HCT116 (cell line): ENCODE measurements at regions not wholly inside any gene's neighbourhood (a gene's known extent, or its start where the extent isn't known, plus 50 kb on each side); places are given as distances from the start of the nearest gene placed in this dataset.

Source experiments
- ATAC-seq: fragments of 200-7000 bp; cut with Tn5 transposase; 2 replicates; pipeline ENCODE4 v1.9.1; 2020; ENCODE audit warnings: mild to moderate bottlenecking, moderate library complexity
- BruUV-seq: library from RNA; stranded (reverse); fragments of 400-500 nt; replicated peaks from 2 replicates; lab custom pipeline; 2021; lab: Mats Ljungman, UMichigan
- CTCF ChIA-PET: fragments of 300-600 bp; sonication (Branson Sonifier 250); formaldehyde crosslinking; loops from one replicate; lab custom pipeline; 2021; ENCODE audit warnings: antibody characterized with exemption; lab: Charles Lee
- POLR2A ChIA-PET: fragments of 300-600, 350-600 bp; sonication (Branson Sonifier 250); formaldehyde crosslinking; loops from one replicate; lab custom pipeline; 2021; ENCODE audit warnings: antibody characterized with exemption; lab: Charles Lee
- RAD21 ChIA-PET, 2 experiments: fragments of 300-600 bp; sonication (Branson Sonifier 250); formaldehyde crosslinking; loops; one replicate each; lab custom pipeline; 2023; ENCODE audit warnings: low total read pairs in 2 of 2; ENCODE audit not compliant: uncharacterized antibody in 2 of 2, unreplicated experiment in 2 of 2, low non-redundant PET in 1 of 2; lab: Charles Lee
- DNase-seq: peaks from one replicate; pipeline ENCODE4 v3.0.0-alpha.2; 2010; ENCODE audit warnings: low read depth, low spot score
- H2AFZ ChIP-seq: fragments of 200-600 bp; shearing (Covaris generic), sonication (generic); 2 replicates; pipeline ENCODE4 v1.6.1; 2017; ENCODE audit warnings: low read depth, mixed run types, mixed read lengths, antibody characterized with exemption, low read length; ENCODE audit not compliant: poor library complexity, severe bottlenecking
- H3K27ac ChIP-seq: 2 replicates; pipeline ENCODE4 v1.5.1; 2012; ENCODE audit warnings: low read depth, low read length
- H3K27me3 ChIP-seq: fragments of 200-600 bp; sonication (generic); 2 replicates; pipeline ENCODE4 v1.6.1; 2016; ENCODE audit warnings: mixed run types, low read length, mixed read lengths; ENCODE audit not compliant: insufficient read depth
- H3K36me3 ChIP-seq, 2 experiments: fragments of 200-500 bp in 1 of 2; fragments of 200-600 bp in 1 of 2; sonication (Bioruptor generic) in 1 of 2; sonication (generic) in 1 of 2; 2 replicates each; pipeline versions ENCODE4 v1.5.1 to v1.6.1; 2014 to 2016; ENCODE audit warnings: low read length in 2 of 2, inconsistent platforms in 1 of 2, mixed read lengths in 1 of 2, mixed run types in 1 of 2; ENCODE audit not compliant: insufficient read depth in 2 of 2, control insufficient read depth in 1 of 2
- H3K4me1 ChIP-seq, 2 experiments: fragments of 200-600 bp in 1 of 2; sonication (generic) in 1 of 2; 2 replicates each; pipeline versions ENCODE4 v1.5.1 to v1.6.1; 2012 to 2017; ENCODE audit warnings: low read length in 2 of 2, inconsistent platforms in 1 of 2, mild to moderate bottlenecking in 1 of 2, mixed read lengths in 1 of 2, mixed run types in 1 of 2, moderate library complexity in 1 of 2; ENCODE audit not compliant: insufficient read depth in 2 of 2, control insufficient read depth in 1 of 2
- H3K4me2 ChIP-seq: fragments of 200-600 bp; sonication (generic); 2 replicates; pipeline ENCODE4 v1.6.1; 2017; ENCODE audit warnings: mixed run types, low read length, mixed read lengths
- H3K4me3 ChIP-seq, 2 experiments: fragments of 200-600 bp in 1 of 2; sonication (generic) in 1 of 2; replicated peaks in 1 of 2; 2 replicates each; pipeline ENCODE4 v1.5.1; 2011 to 2016; ENCODE audit warnings: low read length in 2 of 2, control low read depth in 1 of 2, low read depth in 1 of 2, mild to moderate bottlenecking in 1 of 2, mixed read lengths in 1 of 2, mixed run types in 1 of 2
- H3K79me2 ChIP-seq: fragments of 200-600 bp; sonication (generic); 2 replicates; pipeline ENCODE4 v1.6.1; 2017; ENCODE audit warnings: mild to moderate bottlenecking, mixed run types, low read length, moderate library complexity, mixed read lengths; ENCODE audit not compliant: insufficient read depth
- H3K9ac ChIP-seq: fragments of 200-600 bp; sonication (generic); 2 replicates; pipeline ENCODE4 v1.6.1; 2016; ENCODE audit warnings: low read length, mixed read lengths
- H3K9me2 ChIP-seq: fragments of 200-600 bp; sonication (generic), shearing (Covaris generic); 2 replicates; pipeline ENCODE4 v1.6.1; 2017; ENCODE audit warnings: mixed run types, mild to moderate bottlenecking, moderate library complexity; ENCODE audit not compliant: insufficient read depth
- H3K9me3 ChIP-seq, 2 experiments: fragments of 200-500 bp in 1 of 2; fragments of 200-600 bp in 1 of 2; sonication (Bioruptor generic) in 1 of 2; sonication (generic) in 1 of 2; 2 replicates each; pipeline ENCODE4 v1.6.1; 2014 to 2017; ENCODE audit warnings: low read length in 2 of 2, mixed read lengths in 2 of 2, inconsistent platforms in 1 of 2, low read depth in 1 of 2, mild to moderate bottlenecking in 1 of 2, mixed run types in 1 of 2, moderate library complexity in 1 of 2; ENCODE audit not compliant: control insufficient read depth in 1 of 2, insufficient read depth in 1 of 2
- H4K20me1 ChIP-seq: fragments of 200-600 bp; sonication (generic), shearing (Covaris generic); 2 replicates; pipeline ENCODE4 v1.6.1; 2017; ENCODE audit warnings: mixed run types, mild to moderate bottlenecking, moderate library complexity; ENCODE audit not compliant: insufficient read depth
- CBX3 ChIP-seq: IDR thresholded peaks from 2 replicates; pipeline ENCODE4 v1.6.1; 2012; ENCODE audit warnings: low read depth
- ELF1 ChIP-seq: IDR thresholded peaks from 2 replicates; pipeline ENCODE4 v1.6.1; 2012; ENCODE audit warnings: low read depth, borderline replicate concordance
- EZH2 ChIP-seq: fragments of 200-600 bp; sonication (generic); IDR thresholded peaks from 2 replicates; pipeline ENCODE4 v1.6.1; 2017; ENCODE audit warnings: antibody characterized with exemption, mixed run types
- EZH2phosphoT487 ChIP-seq: fragments of 200-600 bp; IDR thresholded peaks from 2 replicates; pipeline ENCODE4 v1.6.1; 2018; ENCODE audit warnings: antibody characterized with exemption, borderline replicate concordance
- JUND ChIP-seq: IDR thresholded peaks from 2 replicates; pipeline ENCODE4 v1.6.1; 2012
- POLR2A ChIP-seq: IDR thresholded peaks from 2 replicates; pipeline ENCODE4 v1.7.0; 2011; ENCODE audit warnings: borderline replicate concordance; ENCODE audit not compliant: insufficient read depth, insufficient read length; ENCODE audit errors: extremely low read depth
- SIN3A ChIP-seq: IDR thresholded peaks from 2 replicates; pipeline ENCODE4 v1.6.1; 2012; ENCODE audit warnings: low read depth
- SRF ChIP-seq: IDR thresholded peaks from 2 replicates; pipeline ENCODE4 v1.6.1; 2012; ENCODE audit warnings: low read depth
- YY1 ChIP-seq: IDR thresholded peaks from 2 replicates; pipeline ENCODE4 v1.6.1; 2011; ENCODE audit warnings: low read length, low read depth, moderate library complexity, mild to moderate bottlenecking; ENCODE audit not compliant: insufficient replicate concordance; ENCODE audit errors: extremely low read depth
- ZFX ChIP-seq: fragments of 450-650 bp; IDR thresholded peaks from 2 replicates; pipeline ENCODE4 v1.6.1; 2017
- ZNF274 ChIP-seq: fragments of 200-500 bp; sonication (Bioruptor generic); IDR thresholded peaks from 2 replicates; pipeline ENCODE4 v1.6.1; 2014; ENCODE audit warnings: mild to moderate bottlenecking, low read depth, low read length, inconsistent platforms
- intact Hi-C: fragments of 100-400 bp; cut with micrococcal nuclease; formaldehyde crosslinking; loops from 2 replicates; pipeline ENCODE4 v1.10.0; 2022
- TF ChIP-seq, protein P1 (sequence below): IDR thresholded peaks from 2 replicates; pipeline ENCODE4 v1.6.1; 2011; ENCODE audit warnings: mild to moderate bottlenecking, low read length, moderate library complexity; ENCODE audit not compliant: insufficient replicate concordance; ENCODE audit errors: extremely low read depth
- TF ChIP-seq, protein P2 (sequence below), 3 experiments: fragments of 200-600 bp in 1 of 3; sonication (generic) in 1 of 3; IDR thresholded peaks in 2 of 3; conservative IDR thresholded peaks in 1 of 3; 2 replicates each; pipeline ENCODE4 v1.5.1; 2012 to 2017; ENCODE audit warnings: low read depth in 2 of 3, low read length in 2 of 3, antibody characterized with exemption in 1 of 3, borderline replicate concordance in 1 of 3, control low read depth in 1 of 3, mild to moderate bottlenecking in 1 of 3, mixed read lengths in 1 of 3, mixed run types in 1 of 3, moderate library complexity in 1 of 3; ENCODE audit not compliant: insufficient read depth in 1 of 3
- TF ChIP-seq, protein P3 (sequence below): IDR thresholded peaks from 2 replicates; pipeline ENCODE4 v1.6.1; 2012

DNA sequence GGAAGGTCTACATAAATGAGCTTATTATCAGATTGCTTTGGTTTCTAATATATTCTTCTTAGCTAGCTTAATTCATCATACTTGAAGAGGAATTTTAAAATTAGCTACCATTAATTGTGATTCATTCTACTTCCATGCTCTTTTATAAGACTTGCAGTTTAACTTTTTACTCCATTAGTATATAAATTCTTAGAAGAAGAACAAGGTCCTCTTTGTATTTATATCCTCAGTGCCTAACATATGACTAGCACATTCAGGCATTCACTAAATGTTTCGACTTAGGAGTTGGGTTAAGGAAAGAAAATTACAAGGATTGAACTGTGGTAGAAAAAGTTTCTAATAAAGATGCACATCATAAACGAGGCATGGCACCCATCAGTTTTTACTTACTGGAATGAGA, 1135.5 kb downstream of the JRKL start:
- no peak overlapping the region for H3K27ac ChIP-seq
- no peaks in the 10 kb centered on the region for H3K36me3 ChIP-seq
- H3K9me2 ChIP-seq, result no peaks in the 10 kb centered on the region
- H3K27me3 ChIP-seq, result no peaks in the 10 kb centered on the region
- no peaks in the 10 kb centered on the region for H3K4me1 ChIP-seq
- DNase-seq, result no peak
- no peak for TF ChIP-seq ELF1
- TF ChIP-seq, protein P1, sequence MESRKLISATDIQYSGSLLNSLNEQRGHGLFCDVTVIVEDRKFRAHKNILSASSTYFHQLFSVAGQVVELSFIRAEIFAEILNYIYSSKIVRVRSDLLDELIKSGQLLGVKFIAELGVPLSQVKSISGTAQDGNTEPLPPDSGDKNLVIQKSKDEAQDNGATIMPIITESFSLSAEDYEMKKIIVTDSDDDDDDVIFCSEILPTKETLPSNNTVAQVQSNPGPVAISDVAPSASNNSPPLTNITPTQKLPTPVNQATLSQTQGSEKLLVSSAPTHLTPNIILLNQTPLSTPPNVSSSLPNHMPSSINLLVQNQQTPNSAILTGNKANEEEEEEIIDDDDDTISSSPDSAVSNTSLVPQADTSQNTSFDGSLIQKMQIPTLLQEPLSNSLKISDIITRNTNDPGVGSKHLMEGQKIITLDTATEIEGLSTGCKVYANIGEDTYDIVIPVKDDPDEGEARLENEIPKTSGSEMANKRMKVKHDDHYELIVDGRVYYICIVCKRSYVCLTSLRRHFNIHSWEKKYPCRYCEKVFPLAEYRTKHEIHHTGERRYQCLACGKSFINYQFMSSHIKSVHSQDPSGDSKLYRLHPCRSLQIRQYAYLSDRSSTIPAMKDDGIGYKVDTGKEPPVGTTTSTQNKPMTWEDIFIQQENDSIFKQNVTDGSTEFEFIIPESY, result no peak
- no peak for ATAC-seq
- peaks cover 4 to 5% of the 10 kb centered on the region in 2 experiments; a peak in 2 of 4 replicates for H3K9me3 ChIP-seq
- no peaks in the 10 kb centered on the region for H4K20me1 ChIP-seq
- H3K9ac ChIP-seq, result no peak overlapping the region
- CTCF ChIA-PET, result no interaction called here
- no peak overlapping the region for H3K4me3 ChIP-seq
- H3K79me2 ChIP-seq, result no peaks in the 10 kb centered on the region
- RAD21 ChIA-PET, result no interaction called here
- H3K4me2 ChIP-seq, result no peak overlapping the region
- BruUV-seq, result no TSS peak
- POLR2A ChIA-PET, result no interaction called here
- H2AFZ ChIP-seq, result no peak overlapping the region
- intact Hi-C loops, result no loop called here

DNA sequence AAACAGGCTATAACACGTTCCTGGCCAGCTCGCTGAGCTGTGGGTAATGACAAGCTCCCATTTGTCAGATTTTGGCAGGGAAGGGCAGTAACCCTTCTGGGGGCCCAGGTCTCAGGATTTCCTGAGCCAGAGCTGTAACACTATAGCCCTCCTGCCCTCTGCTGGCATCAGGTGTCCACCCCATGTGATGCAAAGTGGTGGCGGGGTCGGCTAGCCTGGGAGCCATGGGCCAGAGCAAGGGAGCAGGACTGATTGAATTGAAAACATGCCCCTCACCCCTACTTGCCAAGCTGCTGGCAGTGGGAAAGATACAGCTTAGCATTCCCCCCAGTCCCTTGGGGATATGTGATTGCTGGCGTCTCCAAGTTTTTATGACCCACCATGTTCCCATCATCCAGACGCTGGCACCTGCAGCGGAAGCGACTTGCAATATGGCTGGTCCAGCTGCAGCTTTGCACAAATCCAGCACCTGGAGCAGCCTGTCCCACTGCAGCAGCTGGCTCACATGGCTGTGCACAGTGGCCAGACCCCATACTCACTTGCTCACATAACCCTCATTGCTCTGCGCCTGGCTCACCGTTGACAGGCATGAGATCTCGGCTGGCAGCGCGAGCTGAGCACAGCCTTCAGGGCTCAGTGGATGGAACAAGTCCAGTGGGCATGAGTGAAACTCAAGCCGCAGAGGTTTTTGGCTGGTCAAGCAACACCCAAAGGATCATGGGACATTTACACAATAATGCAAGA, 1147.8 kb downstream of the JRKL start:
- ChIA-PET RAD21 (no interaction called here), POLR2A (no interaction called here), CTCF (no interaction called here)
- Histone ChIP-seq H3K4me1 (no peaks in the 10 kb centered on the region), H3K27me3 (no peaks in the 10 kb centered on the region), H3K79me2 (no peaks in the 10 kb centered on the region), H3K9ac (no peak overlapping the region), H3K27ac (no peak overlapping the region), H3K4me3 (no peak overlapping the region), H4K20me1 (no peaks in the 10 kb centered on the region; the same call in 1 of the 2 replicates), H3K36me3 (no peaks in the 10 kb centered on the region), H3K9me3 (peaks cover 0 to 11% of the 10 kb centered on the region in 2 experiments; a peak in 2 of 4 replicates), H3K9me2 (no peaks in the 10 kb centered on the region), H3K4me2 (no peak overlapping the region), H2AFZ (no peak overlapping the region)
- no TSS peak for BruUV-seq
- intact Hi-C loops, result no loop called here
- ATAC-seq (no peak), DNase-seq (no peak)
- no peak for TF ChIP-seq ZFX
- TF ChIP-seq JUND, result no peak
- no peak for TF ChIP-seq ZNF274
- TF ChIP-seq SRF, result no peak
- TF ChIP-seq CBX3, result no peak
- TF ChIP-seq, protein P2, sequence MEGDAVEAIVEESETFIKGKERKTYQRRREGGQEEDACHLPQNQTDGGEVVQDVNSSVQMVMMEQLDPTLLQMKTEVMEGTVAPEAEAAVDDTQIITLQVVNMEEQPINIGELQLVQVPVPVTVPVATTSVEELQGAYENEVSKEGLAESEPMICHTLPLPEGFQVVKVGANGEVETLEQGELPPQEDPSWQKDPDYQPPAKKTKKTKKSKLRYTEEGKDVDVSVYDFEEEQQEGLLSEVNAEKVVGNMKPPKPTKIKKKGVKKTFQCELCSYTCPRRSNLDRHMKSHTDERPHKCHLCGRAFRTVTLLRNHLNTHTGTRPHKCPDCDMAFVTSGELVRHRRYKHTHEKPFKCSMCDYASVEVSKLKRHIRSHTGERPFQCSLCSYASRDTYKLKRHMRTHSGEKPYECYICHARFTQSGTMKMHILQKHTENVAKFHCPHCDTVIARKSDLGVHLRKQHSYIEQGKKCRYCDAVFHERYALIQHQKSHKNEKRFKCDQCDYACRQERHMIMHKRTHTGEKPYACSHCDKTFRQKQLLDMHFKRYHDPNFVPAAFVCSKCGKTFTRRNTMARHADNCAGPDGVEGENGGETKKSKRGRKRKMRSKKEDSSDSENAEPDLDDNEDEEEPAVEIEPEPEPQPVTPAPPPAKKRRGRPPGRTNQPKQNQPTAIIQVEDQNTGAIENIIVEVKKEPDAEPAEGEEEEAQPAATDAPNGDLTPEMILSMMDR (IDR thresholded peaks at IDR 0.05 in 2 of 3, conservative IDR thresholded peaks at IDR 0.05 in 1 of 3; ENCODE audit: borderline replicate concordance in 1 of 3, insufficient read depth in 1 of 3, low read depth in 2 of 3, low read length in 2 of 3), result no peak
- TF ChIP-seq EZH2, result no peak
- no peak for TF ChIP-seq SIN3A
- TF ChIP-seq, protein P3, sequence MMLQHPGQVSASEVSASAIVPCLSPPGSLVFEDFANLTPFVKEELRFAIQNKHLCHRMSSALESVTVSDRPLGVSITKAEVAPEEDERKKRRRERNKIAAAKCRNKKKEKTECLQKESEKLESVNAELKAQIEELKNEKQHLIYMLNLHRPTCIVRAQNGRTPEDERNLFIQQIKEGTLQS, result no peak
- TF ChIP-seq EZH2phosphoT487, result no peak
- TF ChIP-seq YY1, result no peak
- TF ChIP-seq POLR2A, result no peak
